ENCODE measurements at regions not wholly inside any gene's neighbourhood (a gene's known extent, or its start where the extent isn't known, plus 50 kb on each side); places are given as distances from the start of the nearest gene placed in this dataset.

DNA sequence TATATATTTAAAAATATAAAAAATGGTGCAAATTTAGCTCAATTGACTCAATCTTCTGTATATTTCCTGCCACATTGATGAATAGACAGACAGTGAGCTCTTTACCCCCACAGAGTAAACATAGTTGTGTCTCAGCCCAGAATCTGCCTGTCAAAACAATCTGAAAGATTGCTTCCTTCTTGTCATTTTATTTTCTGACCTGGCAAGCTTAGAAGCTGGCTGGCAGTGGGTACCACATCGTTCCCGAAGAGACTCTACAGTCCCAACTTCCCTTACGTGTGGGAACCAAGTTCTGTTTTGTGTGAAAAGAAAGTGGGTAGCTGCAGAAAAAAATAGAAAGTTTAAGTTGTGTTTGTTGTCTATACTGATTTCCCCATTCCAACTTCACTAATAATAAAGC is 629.3 kb upstream of the NEGR1 start:
- no peak for TF ChIP-seq EZH2 (IDR thresholded peaks at IDR 0.05; ENCODE audit: borderline replicate concordance, insufficient read depth, low read depth, low read length, poor library complexity, severe bottlenecking)
- TF ChIP-seq, protein P1, sequence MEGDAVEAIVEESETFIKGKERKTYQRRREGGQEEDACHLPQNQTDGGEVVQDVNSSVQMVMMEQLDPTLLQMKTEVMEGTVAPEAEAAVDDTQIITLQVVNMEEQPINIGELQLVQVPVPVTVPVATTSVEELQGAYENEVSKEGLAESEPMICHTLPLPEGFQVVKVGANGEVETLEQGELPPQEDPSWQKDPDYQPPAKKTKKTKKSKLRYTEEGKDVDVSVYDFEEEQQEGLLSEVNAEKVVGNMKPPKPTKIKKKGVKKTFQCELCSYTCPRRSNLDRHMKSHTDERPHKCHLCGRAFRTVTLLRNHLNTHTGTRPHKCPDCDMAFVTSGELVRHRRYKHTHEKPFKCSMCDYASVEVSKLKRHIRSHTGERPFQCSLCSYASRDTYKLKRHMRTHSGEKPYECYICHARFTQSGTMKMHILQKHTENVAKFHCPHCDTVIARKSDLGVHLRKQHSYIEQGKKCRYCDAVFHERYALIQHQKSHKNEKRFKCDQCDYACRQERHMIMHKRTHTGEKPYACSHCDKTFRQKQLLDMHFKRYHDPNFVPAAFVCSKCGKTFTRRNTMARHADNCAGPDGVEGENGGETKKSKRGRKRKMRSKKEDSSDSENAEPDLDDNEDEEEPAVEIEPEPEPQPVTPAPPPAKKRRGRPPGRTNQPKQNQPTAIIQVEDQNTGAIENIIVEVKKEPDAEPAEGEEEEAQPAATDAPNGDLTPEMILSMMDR (IDR thresholded peaks at IDR 0.05) = no peak

All from B cell (primary cell).